Loucy (cell line): ENCODE measurements at regions not wholly inside any gene's neighbourhood (a gene's known extent, or its start where the extent isn't known, plus 50 kb on each side); places are given as distances from the start of the nearest gene placed in this dataset.

Experiments used
- H2AFZ ChIP-seq: fragments of 200-600 bp; sonication (generic); 2 replicates; pipeline ENCODE4 v1.6.0; 2016; ENCODE audit warnings: antibody characterized with exemption, mild to moderate bottlenecking, low read length, moderate library complexity
- H3F3A ChIP-seq: fragments of 200-600 bp; 2 replicates; pipeline ENCODE4 v1.6.0; 2016; ENCODE audit warnings: antibody characterized with exemption, low read depth, mild to moderate bottlenecking
- H3K27me3 ChIP-seq: fragments of 200-600 bp; sonication (generic); 2 replicates; pipeline ENCODE4 v1.6.1; 2014; ENCODE audit warnings: low read length, mild to moderate bottlenecking; ENCODE audit not compliant: insufficient read depth, poor library complexity, severe bottlenecking
- H3K36me3 ChIP-seq: fragments of 200-600 bp; sonication (generic); 2 replicates; pipeline ENCODE4 v1.6.1; 2016; ENCODE audit warnings: low read length; ENCODE audit not compliant: insufficient read depth
- H3K4me1 ChIP-seq: fragments of 200-600 bp; sonication (generic); 2 replicates; pipeline ENCODE4 v1.5.1; 2014; ENCODE audit warnings: low read length, mild to moderate bottlenecking; ENCODE audit not compliant: insufficient read depth, poor library complexity, severe bottlenecking
- H3K4me2 ChIP-seq: fragments of 200-600 bp; sonication (generic); 2 replicates; pipeline ENCODE4 v1.6.0; 2014; ENCODE audit warnings: antibody characterized with exemption, low read length, low read depth, mild to moderate bottlenecking; ENCODE audit not compliant: poor library complexity, severe bottlenecking
- H3K4me3 ChIP-seq: fragments of 200-600 bp; sonication (generic); 2 replicates; pipeline ENCODE4 v1.5.1; 2014; ENCODE audit warnings: low read length, mild to moderate bottlenecking, mixed read lengths; ENCODE audit not compliant: poor library complexity, severe bottlenecking
- H3K79me2 ChIP-seq: fragments of 200-600 bp; sonication (generic); 2 replicates; pipeline ENCODE4 v1.6.1; 2014; ENCODE audit warnings: low read length; ENCODE audit not compliant: insufficient read depth
- H3K9ac ChIP-seq: fragments of 200-600 bp; sonication (generic); 2 replicates; pipeline ENCODE4 v1.6.0; 2014; ENCODE audit warnings: mild to moderate bottlenecking, low read depth, low read length, moderate library complexity; ENCODE audit not compliant: poor library complexity, severe bottlenecking
- H3K9me2 ChIP-seq: fragments of 200-600 bp; sonication (generic); replicated peaks from 2 replicates; pipeline ENCODE4 v1.6.1; 2016; ENCODE audit warnings: low read depth, low read length, mixed read lengths
- H3K9me3 ChIP-seq: fragments of 200-600 bp; sonication (generic); 2 replicates; pipeline ENCODE4 v1.6.1; 2014; ENCODE audit warnings: mild to moderate bottlenecking, antibody characterized with exemption, low read length, low read depth; ENCODE audit not compliant: insufficient read depth
- H4K20me1 ChIP-seq: fragments of 200-600 bp; sonication (generic); 2 replicates; pipeline ENCODE4 v1.6.0; 2014; ENCODE audit warnings: antibody characterized with exemption, low read length, mild to moderate bottlenecking; ENCODE audit not compliant: insufficient read depth, poor library complexity, severe bottlenecking
- CTCF ChIP-seq: fragments of 200-600 bp; sonication (generic); conservative IDR thresholded peaks from 2 replicates; pipeline ENCODE4 v1.5.1; 2014; ENCODE audit warnings: mild to moderate bottlenecking, antibody characterized with exemption, low read length
- EZH2phosphoT487 ChIP-seq: fragments of 200-600 bp; IDR thresholded peaks from 2 replicates; pipeline ENCODE4 v1.6.1; 2018; ENCODE audit warnings: antibody characterized with exemption, mild to moderate bottlenecking, moderate library complexity, borderline replicate concordance

GRCh38 chr9:129272348-129273025 is 94.4 kb upstream of the IER5L start:
- Histone ChIP-seq H3K9me2 (no peaks in the 10 kb centered on the region), H3K9ac (no peak overlapping the region), H3K4me1 (peaks cover 16% of the 10 kb centered on the region), H3F3A (no peaks in the 10 kb centered on the region), H2AFZ (no peak overlapping the region), H3K79me2 (no peaks in the 10 kb centered on the region), H3K4me3 (no peak overlapping the region), H3K36me3 (no peaks in the 10 kb centered on the region), H3K9me3 (no peaks in the 10 kb centered on the region), H3K27me3 (no peaks in the 10 kb centered on the region), H3K4me2 (no peak overlapping the region), H4K20me1 (no peaks in the 10 kb centered on the region)
- TF ChIP-seq EZH2phosphoT487 (no peak), CTCF (no peak)

- no peaks in the 10 kb centered on the region for H3K9me3 ChIP-seq
- H3K79me2 ChIP-seq: no peaks in the 10 kb centered on the region
- H3K27me3 ChIP-seq: no peaks in the 10 kb centered on the region
- peak overlapping the region; percentile 30 for H2AFZ ChIP-seq
- H3F3A ChIP-seq: no peaks in the 10 kb centered on the region
- H3K36me3 ChIP-seq: no peaks in the 10 kb centered on the region
- H4K20me1 ChIP-seq: no peaks in the 10 kb centered on the region
- no peak for TF ChIP-seq CTCF
- no peak for TF ChIP-seq EZH2phosphoT487
- H3K4me1 ChIP-seq: peaks cover 16% of the 10 kb centered on the region
- no peaks in the 10 kb centered on the region for H3K9me2 ChIP-seq
- peak overlapping the region; percentile 70 for H3K4me2 ChIP-seq
- no peak overlapping the region for H3K9ac ChIP-seq
- H3K4me3 ChIP-seq: peak overlapping the region; percentile 47
These were observed 92.9 kb upstream of the IER5L start for GRCh38 chr9:129270903-129271431.

GRCh38 chr9:129270205-129270604 is 92.1 kb upstream of the IER5L start:
- peaks cover 16% of the 10 kb centered on the region for H3K4me1 ChIP-seq
- H3K4me3 ChIP-seq: peak overlapping the region; percentile 47
- H3F3A ChIP-seq: no peaks in the 10 kb centered on the region
- no peaks in the 10 kb centered on the region for H3K79me2 ChIP-seq
- H3K9me2 ChIP-seq: no peaks in the 10 kb centered on the region
- no peaks in the 10 kb centered on the region for H3K36me3 ChIP-seq
- peak overlapping the region; percentile 70 for H3K4me2 ChIP-seq
- TF ChIP-seq CTCF: no peak
- TF ChIP-seq EZH2phosphoT487: no peak
- H3K9ac ChIP-seq: no peak overlapping the region
- no peaks in the 10 kb centered on the region for H3K9me3 ChIP-seq
- H4K20me1 ChIP-seq: no peaks in the 10 kb centered on the region
- H2AFZ ChIP-seq: no peak overlapping the region
- no peaks in the 10 kb centered on the region for H3K27me3 ChIP-seq
